Dermis microvascular lymphatic vessel endothelial cell (primary cell): ENCODE measurements at regions not wholly inside any gene's neighbourhood (a gene's known extent, or its start where the extent isn't known, plus 50 kb on each side); places are given as distances from the start of the nearest gene placed in this dataset.

Experiments used
- DNase-seq, 2 donors: peaks; one replicate each; pipeline versions ENCODE4 v3.0.0 to v3.0.0-alpha.2; 2010; ENCODE audit warnings: low read depth in 2 of 2

DNA sequence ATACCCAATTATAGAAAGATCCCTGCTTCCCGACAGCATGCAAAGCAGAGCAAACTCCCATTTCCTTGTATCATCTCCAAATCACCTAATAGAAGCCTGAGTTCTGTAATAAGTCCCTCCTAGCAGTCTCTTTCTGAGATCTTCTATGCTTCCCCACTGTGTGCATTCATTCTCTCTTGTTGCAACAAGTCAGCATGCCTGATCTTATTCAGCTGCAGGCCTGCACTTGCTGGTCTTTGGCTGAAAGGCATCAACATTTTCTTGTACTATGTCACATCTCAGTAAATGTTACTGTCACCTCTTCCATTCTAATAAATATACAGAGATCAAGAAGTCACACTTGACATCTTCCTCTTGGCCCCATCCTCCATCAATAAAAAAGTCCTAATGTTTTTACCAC lies 449.9 kb upstream of the MEX3C start:
- DNase-seq, result no peak

DNA sequence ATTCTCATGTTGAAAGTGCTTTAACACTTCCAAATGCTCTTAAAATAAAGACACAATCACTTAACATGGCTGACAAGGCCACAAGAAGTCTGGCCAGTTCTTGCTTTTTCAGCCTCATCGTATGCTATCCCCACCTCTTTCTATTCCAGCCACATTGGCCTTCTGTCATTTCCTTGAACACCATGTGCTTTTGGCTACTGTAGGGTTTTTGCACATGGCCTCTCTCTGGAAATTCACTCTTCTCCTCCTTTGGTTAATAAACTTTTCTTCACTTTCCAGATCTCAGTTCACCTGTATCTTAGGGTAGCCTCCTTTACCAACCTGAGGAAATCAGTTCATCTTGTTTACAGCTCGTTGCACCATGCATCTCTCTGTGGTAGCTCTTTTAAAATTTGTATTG lies 450.5 kb upstream of the MEX3C start:
- DNase-seq, result no peak

GRCh38 chr18:51649796-51650195 lies 452.3 kb upstream of the MEX3C start:
- no peak for DNase-seq

GRCh38 chr18:51651761-51652160 lies 454.3 kb upstream of the MEX3C start:
- DNase-seq, result no peak

GRCh38 chr18:51653507-51654213 lies 456.2 kb upstream of the MEX3C start:
- DNase-seq, result no peak

GRCh38 chr18:51654488-51655326 lies 457.2 kb upstream of the MEX3C start:
- no peak for DNase-seq

DNA sequence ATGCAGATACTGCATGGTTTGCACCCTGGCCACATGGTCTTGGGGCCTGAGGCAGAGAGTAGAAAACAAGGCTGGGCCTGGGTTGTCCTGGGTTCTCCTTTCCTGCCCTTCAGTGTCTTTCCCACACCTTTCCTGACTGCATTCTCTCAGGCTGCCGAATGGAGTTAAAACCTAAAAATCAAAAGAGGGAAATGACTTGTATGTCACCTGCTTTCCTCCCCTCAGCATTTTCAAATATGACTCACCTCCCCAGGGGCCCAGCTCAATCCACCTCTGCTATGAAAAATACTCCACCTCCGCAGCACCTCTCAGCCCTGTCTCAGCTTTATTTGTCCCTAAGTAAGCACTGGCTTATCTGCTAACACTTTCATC lies 457.8 kb upstream of the MEX3C start:
- no peak for DNase-seq

- no peak for DNase-seq
Measured at GRCh38 chr18:51656249-51656648, 458.8 kb upstream of the MEX3C start.

DNA sequence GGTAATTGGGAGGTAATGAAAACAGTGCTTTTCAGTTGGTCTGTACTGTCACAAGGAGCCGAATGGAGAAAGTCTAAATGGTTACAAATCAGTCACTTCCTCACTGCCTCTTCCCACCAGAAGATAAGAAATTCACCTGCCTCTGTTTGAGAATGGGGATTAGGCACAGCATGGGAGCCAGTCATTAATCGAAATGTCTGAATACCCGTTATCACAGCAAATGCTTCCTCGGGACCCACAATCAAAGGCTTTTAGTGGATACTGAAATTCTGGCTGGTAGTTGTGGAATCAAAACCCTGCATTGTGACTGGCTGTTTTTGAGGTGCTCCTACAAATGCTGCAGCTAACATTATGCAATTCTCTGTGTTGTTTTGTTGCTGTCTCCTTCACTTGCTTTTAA lies 461.0 kb upstream of the MEX3C start:
- DNase-seq, result no peak

- no peak for DNase-seq
Measured at GRCh38 chr18:51659781-51660180, 462.3 kb upstream of the MEX3C start.

DNA sequence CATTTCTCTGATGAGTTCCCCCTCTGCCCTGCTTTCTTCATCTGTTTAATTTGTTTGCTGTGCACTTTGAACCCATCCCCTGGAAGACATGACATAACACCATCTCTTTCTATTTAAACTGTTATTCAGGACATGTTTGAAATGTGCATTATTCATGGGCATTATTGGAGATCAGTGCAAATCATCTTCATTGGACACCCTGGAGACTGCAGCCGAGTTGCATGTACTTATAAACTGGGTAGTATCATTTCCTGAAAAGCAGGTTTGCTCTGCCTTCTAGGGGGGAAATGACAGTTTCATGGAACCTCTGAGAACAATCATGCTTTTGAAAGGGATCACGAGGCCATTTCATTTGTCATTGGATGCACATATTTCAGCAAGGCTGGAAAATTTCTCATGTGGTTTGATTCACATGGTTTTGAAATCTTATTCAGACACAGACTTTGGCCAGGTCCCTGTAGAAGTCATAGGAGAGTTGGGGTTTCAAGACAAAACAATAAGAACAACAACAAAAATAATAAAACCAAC lies 462.8 kb upstream of the MEX3C start:
- DNase-seq, result no peak

- DNase-seq, result no peak
Measured at GRCh38 chr18:51664236-51664635, 466.8 kb upstream of the MEX3C start.

DNA sequence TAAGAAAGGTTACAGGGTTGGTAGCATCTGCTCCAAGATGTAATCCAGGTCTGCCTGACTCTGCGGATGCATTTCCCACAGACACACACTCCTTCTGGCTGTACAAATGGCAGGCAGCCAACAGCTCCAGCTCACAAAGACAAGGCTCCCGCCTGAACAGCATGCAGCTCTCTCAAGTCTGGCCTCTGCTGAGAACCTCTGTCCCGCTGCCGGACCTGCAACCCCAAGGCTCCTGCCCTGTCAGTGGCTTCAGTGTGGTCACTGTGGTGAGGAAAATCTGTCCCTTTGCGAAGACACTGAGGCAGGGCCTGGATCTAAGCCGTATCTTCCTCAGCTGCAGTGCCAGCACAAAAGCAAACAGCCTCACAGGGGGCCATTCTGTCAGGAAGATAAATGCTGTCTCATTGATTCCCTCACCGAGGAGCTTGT lies 469.3 kb upstream of the MEX3C start:
- no peak for DNase-seq

- peak; percentile 6 to 27 for DNase-seq
Measured at GRCh38 chr18:51668101-51668500, 470.6 kb upstream of the MEX3C start.

GRCh38 chr18:51668607-51669006 lies 471.1 kb upstream of the MEX3C start:
- DNase-seq, result no peak

GRCh38 chr18:51686590-51686989 lies 489.1 kb upstream of the MEX3C start:
- no peak for DNase-seq

DNA sequence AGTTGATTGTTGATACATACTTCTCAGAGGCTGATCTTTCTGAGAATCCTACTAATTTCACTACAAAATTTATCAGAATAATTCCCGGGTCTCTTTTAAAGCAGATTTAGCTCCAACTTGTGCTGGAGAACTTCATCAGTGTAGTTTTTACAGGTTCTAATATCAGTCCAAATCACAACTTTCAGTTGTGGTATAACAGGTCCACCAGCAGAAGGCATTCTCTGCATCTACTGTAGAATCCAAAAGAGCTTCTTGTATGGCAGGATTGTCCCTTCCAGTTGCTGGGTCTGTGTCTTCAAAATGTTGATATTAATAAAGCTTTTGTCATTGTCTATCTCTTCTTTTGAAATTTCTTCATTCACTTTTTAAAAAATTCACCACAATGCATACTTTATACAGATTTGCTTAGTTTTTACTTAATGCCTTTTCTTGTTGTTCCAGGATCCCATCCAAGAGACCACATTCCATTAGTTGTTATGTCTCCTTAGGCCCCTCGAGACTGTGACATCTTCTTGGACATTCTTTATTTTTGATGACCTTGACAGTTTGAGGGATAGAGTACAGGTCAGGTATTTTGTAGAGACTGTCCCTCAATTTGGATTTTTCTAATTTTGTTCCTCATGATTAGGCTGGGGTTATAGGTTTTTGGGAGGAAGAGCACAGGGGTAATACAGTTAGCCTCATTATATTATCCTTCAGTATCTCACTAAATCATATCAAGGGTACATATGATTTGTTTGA lies 490.5 kb upstream of the MEX3C start:
- DNase-seq, result no peak

DNA sequence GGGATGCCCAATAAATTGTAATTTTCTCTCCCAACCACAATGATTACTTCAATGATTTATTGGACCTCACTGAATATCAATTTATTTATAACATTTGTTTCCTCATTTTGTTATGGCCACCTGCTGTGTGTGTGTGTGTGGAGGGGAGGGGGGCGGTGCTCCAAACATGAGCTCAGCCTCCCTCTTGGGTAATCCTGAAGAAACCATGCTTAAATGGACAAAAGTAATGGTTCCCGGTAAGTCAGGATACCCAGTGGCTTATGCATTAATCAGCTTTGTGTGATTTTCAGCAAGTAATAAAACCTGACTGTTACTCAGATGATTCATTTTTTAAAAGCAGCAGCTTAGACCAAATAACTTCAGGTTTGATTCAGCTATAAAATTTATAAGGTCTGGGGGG lies 495.1 kb upstream of the MEX3C start:
- no peak for DNase-seq

DNA sequence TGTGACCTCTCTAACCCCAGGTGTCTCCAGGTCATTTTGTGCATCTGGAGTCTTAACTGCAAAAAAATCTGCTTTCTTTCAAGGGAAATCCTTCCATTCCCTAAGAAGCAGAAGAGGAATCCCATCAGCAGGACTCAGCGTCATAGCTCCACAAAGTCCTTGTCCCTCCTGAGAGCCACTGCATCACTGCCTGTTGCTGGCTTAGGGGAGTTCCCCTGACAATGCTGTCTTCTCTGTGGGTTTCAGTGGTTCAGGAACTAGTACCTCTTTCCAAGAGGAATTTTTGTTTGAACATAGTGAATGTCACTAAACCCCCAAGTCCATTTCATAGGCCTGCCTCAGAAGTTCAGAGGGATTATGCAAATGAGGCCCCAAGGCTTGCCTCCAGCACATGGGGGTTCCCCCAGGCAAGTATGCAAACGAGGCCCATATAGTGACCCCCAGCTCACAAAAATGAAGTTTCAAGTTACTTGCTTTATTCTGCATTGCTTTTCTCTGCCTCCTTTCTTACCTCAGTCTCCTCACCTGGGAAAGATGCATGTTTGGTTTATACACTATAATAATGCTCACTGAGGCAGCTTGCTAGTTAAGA lies 513.9 kb upstream of the MEX3C start:
- no peak for DNase-seq

DNA sequence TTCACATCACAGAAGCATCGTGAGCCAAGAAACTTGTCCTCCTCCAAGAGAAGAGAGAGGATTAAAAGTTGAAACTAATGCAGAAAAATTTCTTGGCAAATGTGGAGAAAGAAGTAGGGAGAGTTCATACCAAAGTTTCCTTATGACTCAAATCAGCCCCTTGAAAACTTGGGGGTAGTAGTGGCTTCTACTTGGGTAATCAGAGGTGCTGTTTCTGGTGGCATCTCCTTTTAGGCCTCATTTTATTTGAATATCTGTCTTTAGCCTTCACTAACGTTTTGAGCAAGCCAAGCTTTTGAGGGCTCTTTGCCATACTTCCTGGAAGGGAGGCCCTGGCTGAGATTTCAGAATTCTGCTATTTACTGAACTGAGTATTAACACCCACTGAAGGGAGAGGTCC lies 515.3 kb upstream of the MEX3C start:
- DNase-seq, result no peak

GRCh38 chr18:51716277-51716676 lies 518.8 kb upstream of the MEX3C start:
- no peak for DNase-seq

DNA sequence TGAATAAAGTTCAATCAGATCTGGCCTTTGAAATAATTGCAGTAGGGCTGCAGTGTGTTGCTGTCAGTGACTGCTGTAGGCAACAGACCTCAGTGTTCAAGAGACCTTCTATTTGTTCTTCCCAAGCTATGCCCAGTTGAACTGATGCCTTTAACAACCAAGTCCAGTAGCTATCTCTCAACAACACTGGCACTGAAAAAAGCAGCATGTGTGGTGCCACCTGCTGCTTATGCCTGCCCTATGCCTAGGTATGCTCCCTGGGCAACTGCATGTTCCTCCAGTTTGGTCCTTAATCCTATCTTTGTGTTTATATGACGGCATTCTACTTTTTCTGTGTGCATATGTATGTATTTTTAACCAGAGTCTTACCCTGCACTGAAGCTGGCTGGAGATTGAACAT lies 523.9 kb upstream of the MEX3C start:
- no peak for DNase-seq
